IMR-90 (cell line): ENCODE measurements at regions not wholly inside any gene's neighbourhood (a gene's known extent, or its start where the extent isn't known, plus 50 kb on each side); places are given as distances from the start of the nearest gene placed in this dataset.

Experiments used
- CEBPB ChIP-seq: IDR thresholded peaks from 2 replicates; pipeline ENCODE4 v1.6.1; 2012; ENCODE audit warnings: low read depth, low read length, improper control_type of control experiment
- CHD1 ChIP-seq: IDR thresholded peaks from 2 replicates; pipeline ENCODE4 v1.6.1; 2012; ENCODE audit warnings: low read depth, low read length, improper control_type of control experiment
- CTCF ChIP-seq: conservative IDR thresholded peaks from 2 replicates; pipeline ENCODE4 v1.5.1; 2012; ENCODE audit warnings: mild to moderate bottlenecking, low read depth, low read length, improper control_type of control experiment
- ELK1 ChIP-seq: fragments of 150-350 bp; IDR thresholded peaks from 2 replicates; pipeline ENCODE4 v1.6.1; 2016; ENCODE audit warnings: low read depth, mild to moderate bottlenecking, low read length, moderate library complexity, borderline replicate concordance

GRCh38 chr1:34312359-34312758 is 135.7 kb downstream of the C1orf94 start:
- TF ChIP-seq CEBPB (no peak), CHD1 (no peak), CTCF (no peak), ELK1 (no peak)
